ENCODE measurements at regions not wholly inside any gene's neighbourhood (a gene's known extent, or its start where the extent isn't known, plus 50 kb on each side); places are given as distances from the start of the nearest gene placed in this dataset.

- Histone ChIP-seq H3K36me3 (no peaks in the 10 kb centered on the region), H3K4me3 (no peak overlapping the region), H3K4me1 (no peaks in the 10 kb centered on the region), H3K9me3 (no peaks in the 10 kb centered on the region), H3K27ac (no peak overlapping the region), H3K27me3 (no peaks in the 10 kb centered on the region)
- TF ChIP-seq, protein P1, sequence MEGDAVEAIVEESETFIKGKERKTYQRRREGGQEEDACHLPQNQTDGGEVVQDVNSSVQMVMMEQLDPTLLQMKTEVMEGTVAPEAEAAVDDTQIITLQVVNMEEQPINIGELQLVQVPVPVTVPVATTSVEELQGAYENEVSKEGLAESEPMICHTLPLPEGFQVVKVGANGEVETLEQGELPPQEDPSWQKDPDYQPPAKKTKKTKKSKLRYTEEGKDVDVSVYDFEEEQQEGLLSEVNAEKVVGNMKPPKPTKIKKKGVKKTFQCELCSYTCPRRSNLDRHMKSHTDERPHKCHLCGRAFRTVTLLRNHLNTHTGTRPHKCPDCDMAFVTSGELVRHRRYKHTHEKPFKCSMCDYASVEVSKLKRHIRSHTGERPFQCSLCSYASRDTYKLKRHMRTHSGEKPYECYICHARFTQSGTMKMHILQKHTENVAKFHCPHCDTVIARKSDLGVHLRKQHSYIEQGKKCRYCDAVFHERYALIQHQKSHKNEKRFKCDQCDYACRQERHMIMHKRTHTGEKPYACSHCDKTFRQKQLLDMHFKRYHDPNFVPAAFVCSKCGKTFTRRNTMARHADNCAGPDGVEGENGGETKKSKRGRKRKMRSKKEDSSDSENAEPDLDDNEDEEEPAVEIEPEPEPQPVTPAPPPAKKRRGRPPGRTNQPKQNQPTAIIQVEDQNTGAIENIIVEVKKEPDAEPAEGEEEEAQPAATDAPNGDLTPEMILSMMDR (IDR thresholded peaks at IDR 0.05): no peak
- no peak for TF ChIP-seq EP300 (IDR thresholded peaks at IDR 0.05)
- no peak for TF ChIP-seq POLR2A (IDR thresholded peaks at IDR 0.05)
- no peak for DNase-seq (ENCODE audit: low spot score in 2 of 2)
- 63% methylated on average over 5 of the region's 5 CpGs for WGBS, 2 donors
Observed at GRCh38 chr6:104400844-104401243, 458.9 kb downstream of the HACE1 start.

- no peaks in the 10 kb centered on the region for H3K9me3 ChIP-seq
- no peak overlapping the region for H3K27ac ChIP-seq
- no peak overlapping the region for H3K4me3 ChIP-seq
- no peaks in the 10 kb centered on the region for H3K36me3 ChIP-seq
- 65 to 81% methylated on average over 3 of the region's 3 CpGs for WGBS, 2 donors
- no peaks in the 10 kb centered on the region for H3K4me1 ChIP-seq
- no peaks in the 10 kb centered on the region for H3K27me3 ChIP-seq
- no peak for DNase-seq (ENCODE audit: low spot score in 2 of 2)
- TF ChIP-seq EP300 (IDR thresholded peaks at IDR 0.05) (no peak), POLR2A (IDR thresholded peaks at IDR 0.05) (no peak)
- TF ChIP-seq, protein P1 (IDR thresholded peaks at IDR 0.05): no peak
Observed at GRCh38 chr6:104396077-104396476, 463.6 kb downstream of the HACE1 start.

- Histone ChIP-seq H3K4me1 (no peaks in the 10 kb centered on the region), H3K4me3 (no peak overlapping the region), H3K27ac (no peak overlapping the region), H3K9me3 (no peaks in the 10 kb centered on the region), H3K36me3 (no peaks in the 10 kb centered on the region), H3K27me3 (no peaks in the 10 kb centered on the region)
- no peak for DNase-seq (ENCODE audit: low spot score in 2 of 2)
- TF ChIP-seq EP300 (IDR thresholded peaks at IDR 0.05) (no peak), POLR2A (IDR thresholded peaks at IDR 0.05) (no peak)
- TF ChIP-seq, protein P1 (IDR thresholded peaks at IDR 0.05): no peak
- WGBS, 2 donors: 88 to 96% methylated on average over 2 of the region's 2 CpGs
Observed at GRCh38 chr6:104381907-104382306, 477.8 kb downstream of the HACE1 start.

GRCh38 chr6:104365451-104366234 lies 494.1 kb downstream of the HACE1 start:
- TF ChIP-seq EP300 (IDR thresholded peaks at IDR 0.05): no peak
- H3K27me3 ChIP-seq: no peaks in the 10 kb centered on the region
- no peaks in the 10 kb centered on the region for H3K4me1 ChIP-seq
- H3K27ac ChIP-seq: no peak overlapping the region
- no peak overlapping the region for H3K4me3 ChIP-seq
- DNase-seq (ENCODE audit: low spot score in 2 of 2): no peak
- H3K9me3 ChIP-seq: no peaks in the 10 kb centered on the region
- H3K36me3 ChIP-seq: no peaks in the 10 kb centered on the region
- WGBS, 2 donors: 80 to 88% methylated on average over 5 of the region's 5 CpGs

DNA sequence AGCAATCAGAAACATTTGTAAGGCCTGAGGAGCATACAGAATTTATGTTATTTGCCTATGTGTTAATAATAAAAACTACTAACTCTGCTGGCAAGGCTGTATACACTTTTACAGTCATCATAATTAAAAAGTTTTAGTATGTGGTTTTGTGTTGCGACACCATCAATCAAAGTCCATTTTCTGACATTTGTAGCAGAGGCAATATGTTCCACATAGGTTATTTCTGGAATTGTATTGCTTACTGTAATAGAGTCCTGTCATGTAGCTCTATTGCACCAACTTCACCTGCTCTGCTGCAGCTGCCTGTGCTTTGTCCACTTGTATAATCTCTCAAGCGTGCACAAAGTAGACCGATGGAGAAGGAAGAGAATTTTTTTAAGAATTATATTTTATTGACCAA lies 501.8 kb downstream of the HACE1 start:
- no peaks in the 10 kb centered on the region for H3K36me3 ChIP-seq
- DNase-seq (ENCODE audit: low spot score in 2 of 2): no peak
- 90 to 94% methylated on average over 3 of the region's 3 CpGs for WGBS, 2 donors
- H3K27ac ChIP-seq: no peak overlapping the region
- TF ChIP-seq EP300 (IDR thresholded peaks at IDR 0.05): no peak
- no peaks in the 10 kb centered on the region for H3K27me3 ChIP-seq
- no peaks in the 10 kb centered on the region for H3K4me1 ChIP-seq
- H3K4me3 ChIP-seq: no peak overlapping the region
- H3K9me3 ChIP-seq: peaks cover 0 to 8% (median 0%) of the 10 kb centered on the region in 4 donors

DNA sequence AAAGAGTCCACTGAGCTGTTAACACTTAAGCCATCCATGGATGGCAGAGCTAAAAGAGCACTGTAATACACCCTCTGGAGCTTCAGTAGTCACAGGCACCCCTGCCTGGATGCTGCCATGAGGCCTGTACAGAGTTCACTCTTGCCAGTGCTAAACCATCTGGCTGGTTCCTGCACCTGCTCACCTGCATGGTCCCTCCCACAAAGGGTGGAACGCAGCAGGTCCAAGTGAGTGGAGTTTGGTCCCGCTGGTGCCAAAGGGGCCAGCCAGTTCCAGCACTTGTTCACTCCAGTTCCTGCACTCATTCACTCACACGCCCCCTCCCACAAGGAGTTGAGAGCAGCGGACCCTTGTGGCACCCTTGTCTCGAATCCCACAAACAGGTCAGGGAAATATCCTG lies 503.5 kb downstream of the HACE1 start:
- H3K9me3 ChIP-seq: peaks cover 0 to 8% (median 0%) of the 10 kb centered on the region in 4 donors
- TF ChIP-seq EP300 (IDR thresholded peaks at IDR 0.05) (no peak), POLR2A (IDR thresholded peaks at IDR 0.05) (no peak)
- TF ChIP-seq, protein P1 (IDR thresholded peaks at IDR 0.05): no peak
- H3K4me1 ChIP-seq: no peaks in the 10 kb centered on the region
- H3K27ac ChIP-seq: no peak overlapping the region
- no peak for DNase-seq (ENCODE audit: low spot score in 2 of 2)
- WGBS, 2 donors: 88 to 94% methylated on average over 4 to 5 of the region's 5 CpGs
- H3K27me3 ChIP-seq: no peaks in the 10 kb centered on the region
- H3K4me3 ChIP-seq: no peak overlapping the region
- H3K36me3 ChIP-seq: no peaks in the 10 kb centered on the region

All from tibial nerve (tissue), 4 donors.